HG02763 (cell line): ENCODE measurements at regions not wholly inside any gene's neighbourhood (a gene's known extent, or its start where the extent isn't known, plus 50 kb on each side); places are given as distances from the start of the nearest gene placed in this dataset.

Source experiments
- ATAC-seq: cut with Tn5 transposase; IDR thresholded peaks from one replicate; pipeline ENCODE4 v1.9.1; 2021; ENCODE audit warnings: mild to moderate bottlenecking, moderate library complexity; ENCODE audit not compliant: unreplicated experiment

DNA sequence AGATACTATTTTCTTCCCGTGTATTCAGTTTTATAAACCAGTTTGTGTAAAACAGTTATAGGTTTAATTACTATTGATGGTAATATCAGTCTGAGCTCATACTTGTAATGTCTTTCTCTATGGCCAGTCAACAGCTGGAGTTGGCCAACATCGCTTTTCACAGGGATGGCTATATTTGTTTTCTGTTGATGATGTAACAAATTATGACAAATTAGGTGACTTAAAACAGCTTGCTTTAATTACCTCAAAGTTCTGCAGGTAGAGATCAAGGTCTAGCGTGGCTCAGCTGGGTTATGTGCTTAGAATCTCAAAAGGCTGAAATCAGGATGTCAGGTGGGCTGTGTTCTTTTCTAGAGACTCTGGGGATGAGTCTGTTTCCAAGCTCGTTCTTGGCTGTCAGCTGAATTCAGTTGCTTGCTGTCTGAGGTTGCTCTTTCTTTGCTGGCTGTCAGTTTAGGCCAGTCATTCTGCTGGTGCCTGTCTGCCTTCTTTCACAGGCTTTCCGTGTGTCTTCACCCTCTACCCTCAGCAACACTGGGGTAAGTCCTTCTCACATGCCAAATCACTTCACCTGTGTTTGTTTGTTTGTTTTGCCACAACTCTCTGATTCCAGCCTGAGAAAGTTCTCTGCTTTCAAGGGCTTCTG lies 370.2 kb upstream of the E2F7 start:
- no peak for ATAC-seq

DNA sequence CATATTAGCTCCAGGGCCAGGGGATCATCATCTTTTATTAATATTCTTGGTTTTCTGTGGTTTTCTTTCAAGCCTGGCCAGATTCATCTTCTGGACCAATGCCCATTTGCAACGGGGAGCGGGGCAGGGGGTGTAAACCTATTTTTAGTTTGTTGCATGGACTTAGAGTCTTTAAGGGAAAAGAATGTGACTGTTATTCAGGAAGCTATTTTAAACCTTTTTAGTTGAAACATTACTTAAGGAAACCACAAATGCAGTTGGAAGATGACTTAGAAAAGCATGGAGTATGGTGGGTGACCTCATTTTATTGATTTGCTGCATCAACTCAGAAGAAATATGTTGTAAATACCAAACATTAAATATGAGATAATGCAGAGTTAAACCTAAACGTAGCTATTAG lies 368.4 kb upstream of the E2F7 start:
- no peak for ATAC-seq

DNA sequence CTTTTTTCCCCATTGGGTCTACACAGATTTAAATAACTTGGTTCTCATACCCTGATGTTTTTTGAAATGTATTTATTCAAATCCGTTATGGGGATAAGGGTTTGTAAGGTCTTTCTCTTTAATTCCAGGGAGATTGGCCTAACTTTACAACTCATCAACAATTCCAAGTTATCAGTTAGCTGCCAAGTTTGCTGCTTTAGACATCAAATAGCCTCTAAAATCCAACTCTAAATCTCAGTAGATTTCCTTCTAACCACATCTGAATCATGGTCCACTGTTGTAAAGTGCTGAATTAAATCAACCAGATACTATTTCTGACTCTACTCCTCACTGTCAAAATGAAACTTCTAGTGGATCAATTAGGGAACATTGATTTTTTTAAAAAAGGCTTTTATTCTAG lies 364.1 kb upstream of the E2F7 start:
- no peak for ATAC-seq

DNA sequence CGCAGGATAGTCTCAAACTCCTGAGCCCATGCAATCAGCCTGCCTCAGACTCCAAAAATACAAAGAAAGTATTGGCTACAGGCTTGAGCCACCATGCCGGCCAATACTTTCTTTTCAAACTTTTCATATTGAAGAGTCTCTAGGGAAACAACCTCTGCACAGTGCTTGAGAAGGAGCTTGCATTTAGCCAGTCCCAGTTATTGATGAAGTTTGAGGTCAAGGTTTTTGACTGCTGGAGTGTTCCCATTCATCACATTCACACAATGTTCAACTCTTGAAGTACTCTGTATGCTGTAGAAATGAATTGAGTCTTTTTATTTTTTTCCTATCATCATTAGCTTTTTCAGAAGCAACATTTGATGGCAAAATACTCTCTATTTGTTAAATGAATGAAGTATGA lies 355.8 kb upstream of the E2F7 start:
- no peak for ATAC-seq

DNA sequence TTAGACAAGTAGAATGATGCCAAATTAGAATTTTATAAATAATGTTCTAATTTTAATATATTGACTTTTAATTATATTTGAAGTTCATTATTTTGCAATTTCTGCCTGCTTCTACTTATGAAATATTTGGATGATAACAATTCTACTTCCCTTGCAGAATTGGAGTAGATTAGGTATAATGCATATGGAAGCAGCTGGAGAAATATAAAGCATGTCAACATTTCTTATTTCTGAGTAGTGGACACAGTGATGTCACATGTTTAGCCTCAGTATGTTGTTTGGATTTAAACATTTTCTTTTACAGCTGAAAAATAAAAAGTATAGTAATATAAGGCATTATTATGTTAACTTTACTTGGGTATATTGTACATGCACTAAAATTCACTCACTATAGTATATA lies 344.2 kb upstream of the E2F7 start:
- no peak for ATAC-seq

DNA sequence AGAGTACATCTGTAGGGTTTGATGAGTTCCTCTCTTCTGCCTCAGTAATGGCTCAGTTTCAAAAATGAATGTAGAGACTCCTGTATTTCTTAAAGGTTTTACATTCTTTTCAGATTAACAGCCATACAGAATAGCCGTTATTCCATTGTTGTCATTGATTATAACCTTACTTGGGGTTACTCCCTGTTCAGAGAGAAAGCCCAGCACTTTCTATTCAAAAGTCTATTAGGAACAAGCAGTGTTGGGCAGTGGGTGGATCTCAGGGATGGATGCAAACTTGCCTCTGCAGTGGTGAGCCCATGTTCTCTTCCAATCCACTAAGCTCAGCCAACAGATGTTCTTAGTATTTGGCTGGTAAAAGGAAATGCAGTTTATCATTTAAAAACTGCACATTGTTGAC lies 342.6 kb upstream of the E2F7 start:
- no peak for ATAC-seq

DNA sequence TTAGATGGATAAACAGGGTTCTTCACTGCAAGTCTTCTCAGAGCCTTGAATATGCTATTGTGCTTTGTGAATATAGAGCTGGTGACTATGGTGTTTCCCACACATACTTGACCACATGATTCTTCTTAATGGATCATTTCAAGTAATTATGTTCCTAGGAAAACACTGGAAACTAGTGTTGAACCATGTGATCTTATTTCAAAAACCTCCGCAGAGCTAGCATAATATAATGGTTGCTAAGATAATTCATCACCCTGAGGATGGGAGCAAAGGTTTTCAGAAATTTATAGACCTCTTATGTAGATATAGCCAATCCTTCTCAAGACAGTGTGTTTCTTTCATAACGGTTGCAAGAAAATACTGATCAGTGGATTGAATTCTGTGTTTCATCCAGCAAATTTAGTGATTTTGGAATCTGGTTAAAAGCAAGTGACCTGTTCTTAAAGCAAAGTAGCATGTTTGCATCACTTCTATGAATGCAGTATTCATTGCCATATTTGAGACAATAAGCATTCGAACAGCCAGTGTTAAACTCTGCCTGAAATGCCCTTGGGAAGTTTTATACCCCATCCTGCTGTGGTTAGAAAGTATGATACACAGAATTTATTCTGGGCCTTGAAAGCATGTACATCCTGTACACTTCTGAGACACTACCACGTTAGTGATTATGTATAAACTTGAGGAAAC lies 341.0 kb upstream of the E2F7 start:
- ATAC-seq = no peak

DNA sequence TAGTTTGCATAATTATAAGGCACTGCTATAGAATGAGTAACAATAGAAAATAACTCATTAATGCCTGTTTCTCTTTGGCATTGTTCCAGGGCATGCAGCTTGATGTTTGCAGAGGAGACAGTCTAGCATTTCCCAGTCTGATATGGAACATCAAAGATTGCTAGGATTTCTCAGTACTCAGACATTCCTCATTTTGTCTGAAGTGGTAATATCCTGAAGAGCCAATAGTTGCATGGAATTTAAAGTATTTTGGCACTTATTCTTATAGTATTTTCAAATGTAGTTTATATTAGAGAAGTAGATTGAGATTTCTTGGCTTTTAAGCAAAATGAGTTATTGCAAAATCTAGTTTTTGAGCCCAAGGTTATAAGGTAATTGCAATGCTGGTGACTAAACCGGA lies 337.3 kb upstream of the E2F7 start:
- ATAC-seq = no peak

DNA sequence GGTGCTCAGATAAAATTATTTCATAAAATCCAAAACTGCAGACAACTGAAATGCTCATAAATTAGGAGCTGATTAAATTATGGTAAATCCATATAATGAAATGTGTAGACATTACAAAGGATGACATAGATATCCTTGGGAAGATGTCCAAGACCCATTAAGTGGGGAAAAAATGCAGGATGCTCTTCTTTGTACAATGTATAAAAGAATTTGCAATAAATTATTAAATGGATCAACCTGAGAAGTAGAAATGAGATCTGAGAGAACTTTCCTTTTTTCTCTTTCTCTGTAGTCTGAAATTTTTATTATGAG lies 336.4 kb upstream of the E2F7 start:
- no peak for ATAC-seq

DNA sequence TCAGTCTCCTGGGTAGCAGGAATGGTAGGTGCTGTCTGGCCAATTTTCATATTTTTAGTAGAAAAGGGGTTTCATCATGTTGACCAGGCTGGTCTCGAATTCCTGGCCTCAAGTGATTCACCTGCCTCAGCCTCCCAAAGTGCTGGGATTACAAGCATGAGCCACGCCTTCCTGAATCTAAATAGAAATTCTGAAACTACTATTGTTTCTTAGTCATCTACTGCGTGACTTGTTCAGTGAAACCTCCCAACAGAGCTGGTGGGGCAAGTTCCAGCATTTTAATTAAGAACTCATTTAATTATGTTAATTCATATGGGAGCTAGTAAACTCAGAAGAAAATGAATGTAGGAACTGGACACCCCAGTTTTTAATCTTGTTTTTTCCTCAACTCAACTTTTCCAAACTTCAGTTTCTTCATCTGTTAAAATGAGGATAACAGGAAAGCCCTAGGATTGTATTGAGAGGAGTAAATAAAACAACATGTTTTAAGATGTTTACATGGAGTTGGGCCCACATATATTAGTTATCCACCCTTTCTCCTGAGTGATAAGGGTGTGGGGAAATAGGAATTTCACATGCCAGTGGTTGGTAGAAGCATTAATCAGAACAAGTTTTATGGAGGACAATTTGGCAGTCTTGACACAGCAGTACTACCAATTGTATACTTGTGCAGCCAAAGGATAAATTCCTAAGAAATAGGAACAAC lies 335.8 kb upstream of the E2F7 start:
- no peak for ATAC-seq

DNA sequence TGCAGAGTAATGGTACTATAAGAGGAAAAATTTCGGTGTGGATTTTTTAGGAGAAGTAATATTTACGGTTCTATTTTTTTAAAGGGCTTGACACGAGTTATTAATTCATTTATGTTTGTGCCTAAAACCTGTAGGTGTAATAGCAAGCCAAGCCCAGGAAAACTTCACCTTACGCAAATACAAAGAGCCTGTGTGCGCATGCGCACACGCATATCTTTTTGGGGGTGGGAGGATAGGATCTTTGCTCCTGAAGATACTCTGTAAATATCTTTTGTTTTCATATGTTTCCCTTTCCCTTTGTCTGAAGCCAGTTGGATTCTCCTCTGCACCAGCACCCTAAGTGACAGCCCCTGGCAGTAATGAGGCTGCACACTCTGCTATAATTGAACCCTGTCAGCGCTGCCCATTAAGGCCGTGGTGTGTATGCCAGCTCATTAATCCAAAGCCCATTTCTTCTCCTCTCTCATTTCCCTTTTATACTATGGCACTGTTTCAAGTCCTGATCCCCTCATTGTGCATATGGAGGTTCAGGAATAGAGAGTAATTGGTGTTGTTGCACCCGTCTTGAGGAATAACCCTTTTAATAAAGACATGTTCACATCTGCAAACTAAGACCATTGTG lies 327.2 kb upstream of the E2F7 start:
- no peak for ATAC-seq

DNA sequence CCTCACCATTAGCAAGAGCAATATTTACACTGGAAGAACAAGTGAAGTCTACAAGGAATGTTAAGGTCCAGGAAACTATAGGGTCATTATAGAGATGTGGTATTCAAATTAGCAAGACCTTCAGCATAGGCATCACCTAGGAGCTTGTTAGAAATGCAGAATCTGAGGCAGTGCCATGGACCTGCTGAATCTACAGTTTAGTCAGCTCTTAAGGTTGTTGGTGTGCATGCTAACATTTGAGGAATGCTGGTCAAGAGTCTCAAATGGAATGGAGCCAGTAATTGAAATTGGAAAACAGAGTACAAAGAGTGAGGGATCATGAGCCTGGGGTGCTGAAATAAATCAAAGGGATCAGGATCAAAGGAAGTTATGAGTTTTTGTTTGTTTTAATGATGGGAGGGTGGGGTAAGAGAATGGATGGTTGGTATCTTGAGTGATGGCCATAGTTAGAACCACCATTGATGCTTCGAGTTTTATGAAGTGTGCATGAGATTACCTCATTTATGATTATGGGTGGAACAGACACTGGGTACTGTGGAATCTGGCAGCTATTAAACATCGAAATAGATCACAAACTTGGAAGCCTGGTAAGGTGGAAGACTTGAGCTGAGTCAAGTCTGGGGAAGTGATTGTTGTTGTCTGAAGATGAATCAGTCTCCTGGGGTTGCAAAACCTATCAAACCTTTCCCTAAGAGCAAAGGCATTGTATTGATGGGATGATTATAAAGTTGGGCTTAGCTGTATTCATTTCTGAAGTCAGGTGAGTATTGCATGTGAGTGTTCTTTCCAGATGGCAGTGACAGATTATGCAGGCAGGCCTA lies 323.3 kb upstream of the E2F7 start:
- ATAC-seq = no peak

DNA sequence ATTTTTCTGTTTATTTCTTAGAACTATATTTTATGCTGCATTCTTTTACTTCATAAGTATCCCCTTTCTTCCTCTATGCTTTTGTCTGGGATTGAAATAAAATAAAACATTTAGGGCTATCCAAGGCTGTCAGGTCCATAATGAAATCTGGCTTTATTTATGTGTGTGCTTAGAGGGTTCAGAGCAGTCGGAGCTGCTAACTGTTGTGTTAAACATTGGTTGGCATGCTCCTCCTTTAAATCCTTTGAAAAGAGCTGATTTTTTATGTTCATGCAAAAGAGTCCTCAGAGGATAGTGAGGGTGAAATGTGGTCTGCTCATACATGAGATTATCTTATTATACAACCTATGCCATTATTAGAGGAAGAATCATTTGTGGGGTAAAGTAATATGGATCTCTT lies 322.3 kb upstream of the E2F7 start:
- ATAC-seq = no peak

DNA sequence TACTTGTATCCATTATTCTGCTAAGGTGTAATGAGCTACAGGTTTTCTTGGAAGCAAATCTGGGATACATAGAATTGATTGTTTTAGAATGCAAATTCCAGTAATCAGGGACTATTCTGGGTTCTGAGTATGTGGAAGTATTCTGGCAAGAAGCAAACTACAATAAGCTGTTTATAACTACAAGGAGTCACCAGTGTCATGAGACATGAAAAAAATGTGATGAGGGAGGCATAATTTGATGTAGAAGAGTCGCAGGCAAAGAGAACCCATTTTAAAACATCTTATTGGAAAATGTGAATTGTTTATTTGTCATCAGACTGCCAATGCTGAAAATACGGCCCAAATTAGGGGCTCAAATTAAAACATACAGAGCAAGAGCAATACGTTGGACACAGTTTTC lies 321.8 kb upstream of the E2F7 start:
- no peak for ATAC-seq

DNA sequence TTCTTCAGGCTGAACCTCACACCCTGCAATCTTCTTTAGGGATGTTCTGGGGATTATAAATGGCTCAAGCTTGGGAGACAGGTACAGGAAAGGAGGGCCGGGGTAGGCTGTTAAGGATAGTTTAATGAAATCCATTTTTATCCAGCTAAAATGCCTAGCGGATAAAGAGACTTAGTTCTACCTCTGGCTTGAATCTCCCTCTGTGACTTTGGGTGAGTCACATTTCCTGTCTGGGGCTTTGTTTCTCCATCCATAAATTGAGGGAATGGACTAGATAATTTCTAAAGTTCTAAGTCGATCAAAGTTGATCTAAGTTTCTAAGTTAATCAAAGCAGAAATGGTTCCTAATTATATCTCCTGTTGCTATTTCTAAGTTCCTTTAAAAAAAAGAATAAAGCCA lies 319.6 kb upstream of the E2F7 start:
- no peak for ATAC-seq

DNA sequence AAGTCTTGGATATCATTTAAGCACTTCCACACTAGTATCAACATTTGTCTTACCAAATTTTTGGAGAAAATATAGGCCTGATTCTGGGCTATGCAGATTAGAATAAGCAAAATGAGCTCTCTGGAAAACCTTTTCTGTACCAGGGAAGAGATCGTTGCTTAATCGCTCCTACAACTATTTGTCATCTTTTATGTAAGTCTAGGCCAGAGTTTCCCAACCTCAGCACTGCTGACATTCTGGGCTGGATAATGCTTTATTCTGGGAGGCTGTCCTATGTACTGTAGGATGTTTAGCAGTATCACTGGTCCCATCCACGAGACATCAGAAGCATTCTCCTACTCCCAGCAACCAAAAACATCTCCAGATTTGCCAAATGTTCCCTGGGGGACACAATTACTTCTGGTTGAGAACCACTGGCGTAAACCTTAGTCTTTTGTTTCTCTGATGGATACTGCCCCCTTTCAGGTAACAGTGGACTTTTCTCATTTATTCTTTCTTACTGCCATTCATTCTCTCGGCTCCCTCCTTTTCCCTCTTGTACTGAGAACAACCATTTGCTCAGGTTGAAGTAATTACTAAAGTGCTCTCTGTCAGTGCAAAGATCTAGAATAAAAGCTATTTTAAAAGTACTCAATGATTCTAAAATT lies 316.9 kb upstream of the E2F7 start:
- ATAC-seq = no peak

DNA sequence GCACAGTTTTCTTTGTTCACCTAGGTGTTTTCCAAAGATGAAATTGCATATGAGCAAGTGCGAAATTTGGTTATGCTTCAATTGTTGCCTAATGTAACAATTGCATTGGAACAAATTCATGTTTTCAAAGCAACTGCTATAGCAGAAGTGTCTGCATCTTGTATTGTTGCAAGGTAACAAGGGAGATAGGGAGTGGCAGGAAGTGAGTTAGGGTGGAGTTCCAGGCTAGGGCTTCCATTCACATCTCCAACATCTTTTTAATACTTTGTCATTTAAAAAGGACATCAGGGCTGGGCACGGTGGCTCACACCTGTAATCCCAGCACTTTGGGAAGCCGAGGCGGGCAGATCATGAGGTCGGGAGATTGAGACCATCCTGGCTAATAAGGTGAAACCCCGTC lies 312.3 kb upstream of the E2F7 start:
- no peak for ATAC-seq

DNA sequence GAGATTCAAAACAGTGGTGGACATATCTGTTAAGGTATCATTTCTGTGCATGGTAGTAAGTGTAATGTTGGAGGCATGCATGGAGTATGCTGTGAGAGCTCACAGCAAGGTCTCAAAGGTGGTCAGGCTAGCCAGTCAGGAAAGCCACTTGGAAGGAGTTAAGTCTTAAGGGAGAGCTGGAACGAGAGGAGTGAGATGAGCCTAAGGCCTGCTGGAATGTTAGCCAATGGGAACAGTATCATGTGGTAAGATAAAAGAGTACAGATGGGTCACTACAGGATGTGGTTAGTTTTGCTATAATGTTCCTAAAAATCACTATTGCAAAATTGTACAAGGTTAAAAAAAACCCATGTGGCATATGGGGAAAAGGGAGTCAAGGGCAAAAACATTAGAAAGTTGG lies 311.7 kb upstream of the E2F7 start:
- ATAC-seq = no peak

DNA sequence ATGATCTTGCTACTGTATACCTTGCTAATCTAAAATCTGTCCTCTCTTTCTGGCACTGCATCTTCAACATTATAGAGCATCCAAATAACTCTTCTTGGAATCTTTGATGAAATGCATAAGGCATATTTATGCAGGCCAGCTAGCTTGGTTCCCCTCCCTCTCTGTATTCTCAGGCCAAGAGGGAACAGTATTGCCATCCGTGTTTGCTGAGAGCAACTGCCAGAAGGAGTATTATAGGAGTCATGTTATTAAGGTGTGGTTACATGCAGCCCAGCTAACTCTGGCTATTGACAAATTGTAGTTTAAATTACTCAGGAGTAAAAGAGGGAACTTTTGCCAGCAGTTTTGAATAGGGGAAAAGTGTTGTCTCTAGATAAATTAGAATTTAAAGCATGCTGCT lies 309.3 kb upstream of the E2F7 start:
- ATAC-seq = no peak

DNA sequence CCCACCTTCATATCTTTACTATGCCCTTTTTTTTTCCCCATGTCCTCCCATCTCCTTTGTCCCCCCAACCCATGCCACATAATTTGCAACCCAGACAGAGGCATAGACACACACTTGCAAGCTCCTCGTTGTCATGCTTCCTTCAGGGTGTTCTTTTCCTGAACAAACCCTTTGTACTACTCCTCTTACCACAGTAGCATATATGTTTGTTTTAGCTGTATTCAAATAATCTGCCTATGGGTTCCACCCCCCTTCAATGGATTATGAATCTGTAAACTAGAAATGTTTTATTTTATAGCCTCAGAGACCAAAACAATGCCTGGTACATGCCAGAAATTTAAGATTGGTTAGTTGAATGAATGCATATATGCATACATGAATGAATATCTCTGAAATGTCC lies 307.1 kb upstream of the E2F7 start:
- ATAC-seq = no peak

DNA sequence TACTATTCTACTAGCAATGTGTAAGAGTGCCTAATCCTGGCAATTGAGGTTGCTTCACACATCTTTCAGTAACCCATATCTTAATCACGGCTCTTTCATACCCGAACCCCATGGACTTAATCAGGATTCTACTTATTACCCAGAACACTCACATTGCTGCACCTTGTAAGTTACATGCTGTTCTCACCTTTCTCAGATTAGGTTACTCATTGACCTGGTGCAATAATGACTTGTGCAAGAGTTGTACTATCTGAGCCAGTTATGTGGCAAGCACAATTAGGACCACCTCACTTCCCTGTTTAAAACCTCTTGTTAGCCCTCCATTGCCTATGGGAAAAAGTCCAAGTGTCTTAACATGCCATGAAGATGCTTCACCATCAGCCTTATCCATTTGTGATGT lies 306.7 kb upstream of the E2F7 start:
- ATAC-seq = no peak
